Neuronal stem cell (in vitro differentiated cells): ENCODE measurements at regions not wholly inside any gene's neighbourhood (a gene's known extent, or its start where the extent isn't known, plus 50 kb on each side); places are given as distances from the start of the nearest gene placed in this dataset.

Experiments
- DNase-seq: peaks from one replicate; pipeline ENCODE4 v3.0.0-alpha.2; 2013; ENCODE audit warnings: low spot score
- H2AFZ ChIP-seq: one replicate; pipeline ENCODE4 v1.6.1; 2013; ENCODE audit warnings: mild to moderate bottlenecking, low read length, inconsistent platforms
- H2AK5ac ChIP-seq: 2 replicates; pipeline ENCODE4 v1.6.1; 2013; ENCODE audit warnings: low read depth, mild to moderate bottlenecking, inconsistent platforms, low read length, moderate library complexity, mixed read lengths
- H2BK120ac ChIP-seq: 2 replicates; pipeline ENCODE4 v1.6.1; 2013; ENCODE audit warnings: low read depth, mild to moderate bottlenecking, inconsistent platforms, low read length, moderate library complexity, mixed read lengths
- H2BK12ac ChIP-seq: one replicate; pipeline ENCODE4 v1.6.1; 2013; ENCODE audit warnings: low read length, inconsistent platforms
- H2BK15ac ChIP-seq: 2 replicates; pipeline ENCODE4 v1.6.1; 2013; ENCODE audit warnings: mild to moderate bottlenecking, low read length, inconsistent platforms, mixed read lengths
- H2BK5ac ChIP-seq: one replicate; pipeline ENCODE4 v1.6.1; 2013; ENCODE audit warnings: inconsistent platforms, mild to moderate bottlenecking, low read length, moderate library complexity
- H3K14ac ChIP-seq: one replicate; pipeline ENCODE4 v1.6.1; 2013; ENCODE audit warnings: low read length, inconsistent platforms
- H3K18ac ChIP-seq: 2 replicates; pipeline ENCODE4 v1.6.1; 2013; ENCODE audit warnings: low read length, inconsistent platforms
- H3K23ac ChIP-seq: 2 replicates; pipeline ENCODE4 v1.6.1; 2013; ENCODE audit warnings: low read depth, mild to moderate bottlenecking, mixed read lengths, low read length, inconsistent platforms; ENCODE audit not compliant: poor library complexity
- H3K27ac ChIP-seq: replicated peaks from 3 replicates; pipeline ENCODE4 v1.5.1; 2013; ENCODE audit warnings: low read length, inconsistent platforms
- H3K27me3 ChIP-seq, 3 experiments: 2 replicates each; pipeline ENCODE4 v1.6.1; 2013; ENCODE audit warnings: low read length in 3 of 3, mild to moderate bottlenecking in 2 of 3, inconsistent platforms in 1 of 3, low read depth in 1 of 3, mixed read lengths in 1 of 3, moderate library complexity in 1 of 3; ENCODE audit not compliant: control insufficient read depth in 3 of 3, insufficient read depth in 3 of 3
- H3K36me3 ChIP-seq, 2 donors: replicated peaks in 1 of 2; 2 replicates each; pipeline ENCODE4 v1.6.1; 2013; ENCODE audit warnings: low read length in 2 of 2; ENCODE audit not compliant: control insufficient read depth in 2 of 2, insufficient read depth in 2 of 2
- H3K4ac ChIP-seq: 2 replicates; pipeline ENCODE4 v1.6.1; 2013; ENCODE audit warnings: inconsistent platforms, mild to moderate bottlenecking, low read length, moderate library complexity
- H3K4me1 ChIP-seq, 2 donors: 1 replicate in 1 of 2; 2 replicates in 1 of 2; pipeline ENCODE4 v1.6.1; 2013; ENCODE audit warnings: low read length in 2 of 2, low read depth in 1 of 2; ENCODE audit not compliant: control insufficient read depth in 2 of 2, insufficient read depth in 1 of 2
- H3K4me2 ChIP-seq: one replicate; pipeline ENCODE4 v1.6.1; 2013; ENCODE audit warnings: mild to moderate bottlenecking, low read length, inconsistent platforms; ENCODE audit not compliant: insufficient read depth, poor library complexity, severe bottlenecking
- H3K4me3 ChIP-seq, 2 donors: 2 replicates each; pipeline ENCODE4 v1.5.1; 2013; ENCODE audit warnings: low read length in 2 of 2, mild to moderate bottlenecking in 2 of 2, inconsistent platforms in 1 of 2, moderate library complexity in 1 of 2
- H3K79me1 ChIP-seq: one replicate; pipeline ENCODE4 v1.6.1; 2013; ENCODE audit warnings: low read depth, mild to moderate bottlenecking, inconsistent platforms, low read length, moderate library complexity
- H3K9ac ChIP-seq: one replicate; pipeline ENCODE4 v1.6.1; 2013; ENCODE audit warnings: mild to moderate bottlenecking, low read depth, low read length, inconsistent platforms; ENCODE audit not compliant: poor library complexity
- H3K9me3 ChIP-seq, 2 donors: replicated peaks in 1 of 2; 2 replicates each; pipeline versions ENCODE3 to v1.6.1; 2013; ENCODE audit warnings: low read length in 2 of 2, mild to moderate bottlenecking in 2 of 2, inconsistent platforms in 1 of 2, low read depth in 1 of 2, mixed read lengths in 1 of 2, moderate library complexity in 1 of 2; ENCODE audit not compliant: control insufficient read depth in 2 of 2, insufficient read depth in 1 of 2
- H4K8ac ChIP-seq: one replicate; pipeline ENCODE4 v1.6.1; 2013; ENCODE audit warnings: low read depth, mild to moderate bottlenecking, inconsistent platforms, low read length, moderate library complexity
- H4K91ac ChIP-seq: one replicate; pipeline ENCODE4 v1.6.1; 2013; ENCODE audit warnings: low read length, low read depth, mild to moderate bottlenecking, inconsistent platforms; ENCODE audit not compliant: poor library complexity
- WGBS, 2 donors: extraction: QIAGEN DNeasy Blood & Tissue Kit; methylation state at CpG; one replicate each; pipeline ENCODE4 v1.1.7; 2013; ENCODE audit warnings: missing lambda C conversion rate in 2 of 2, mixed read lengths in 1 of 2; ENCODE audit not compliant: insufficient read length in 2 of 2, insufficient replicate concordance in 1 of 2; ENCODE audit errors: extremely low coverage in 2 of 2; 5-methylcytosine and 5-hydroxymethylcytosine counted together

DNA sequence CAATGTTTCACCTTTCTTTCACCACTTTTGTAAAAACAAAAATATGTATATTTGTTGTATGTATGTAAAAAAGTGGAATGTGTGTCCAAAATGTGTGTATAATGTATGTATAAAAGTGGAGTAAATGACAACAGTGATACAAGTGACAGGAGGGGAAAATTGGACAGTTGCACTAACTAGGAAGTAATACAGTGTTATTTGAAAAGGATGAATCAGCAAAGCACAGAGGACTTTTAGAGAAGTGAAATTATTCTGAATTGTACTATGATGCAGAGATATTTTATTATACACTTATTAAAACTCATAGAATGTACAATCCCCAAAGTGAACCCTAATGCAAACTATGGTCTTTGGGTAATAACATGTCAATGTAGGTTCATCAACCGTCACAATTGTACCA is 331.3 kb upstream of the CNTNAP5 start:
- H3K14ac ChIP-seq: no peak overlapping the region
- no peak overlapping the region for H3K4me2 ChIP-seq
- no peak overlapping the region for H4K8ac ChIP-seq
- H4K91ac ChIP-seq: no peak overlapping the region
- no peak overlapping the region for H3K4me3 ChIP-seq
- H2BK5ac ChIP-seq: no peak overlapping the region
- H2BK12ac ChIP-seq: no peak overlapping the region
- H3K23ac ChIP-seq: no peak overlapping the region
- whole genome bisulfite sequencing, 2 donors: no CpG with 5 or more reads among the region's 1 CpG
- H3K79me1 ChIP-seq: no peaks in the 10 kb centered on the region
- no peak overlapping the region for H3K18ac ChIP-seq
- no peak overlapping the region for H2BK15ac ChIP-seq
- no peak overlapping the region for H2BK120ac ChIP-seq
- H3K4ac ChIP-seq: no peak overlapping the region
- H3K4me1 ChIP-seq: peaks cover 0 to 6% of the 10 kb centered on the region in 2 donors
- no peak overlapping the region for H2AK5ac ChIP-seq
- no peaks in the 10 kb centered on the region for H3K36me3 ChIP-seq
- H2AFZ ChIP-seq: no peak overlapping the region
- DNase-seq: no peak
- H3K27ac ChIP-seq: no peak overlapping the region
- no peak overlapping the region for H3K9ac ChIP-seq
- H3K9me3 ChIP-seq: no peaks in the 10 kb centered on the region
- H3K27me3 ChIP-seq: no peaks in the 10 kb centered on the region

DNA sequence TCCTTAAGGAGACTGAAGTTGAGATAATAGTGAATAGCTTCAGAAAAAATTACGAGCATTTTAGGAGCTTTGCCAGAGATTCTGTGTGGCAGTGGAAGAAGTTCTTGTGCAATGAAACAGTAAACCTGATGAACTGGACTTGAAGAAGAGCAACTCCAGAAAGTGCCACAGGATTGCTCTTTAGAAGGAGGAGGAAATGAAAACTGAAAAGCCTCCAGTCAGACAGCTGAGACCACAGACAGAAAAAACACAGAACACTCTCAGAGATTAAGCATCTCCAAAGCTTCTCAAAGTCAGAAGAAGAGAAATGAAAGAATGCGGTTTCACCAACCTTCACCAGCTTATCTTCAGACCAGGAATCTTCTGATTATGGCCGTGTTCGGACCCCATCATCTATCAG is 329.7 kb upstream of the CNTNAP5 start:
- H3K9ac ChIP-seq: no peak overlapping the region
- H3K9me3 ChIP-seq: no peaks in the 10 kb centered on the region
- H3K27ac ChIP-seq: no peak overlapping the region
- no peak overlapping the region for H2BK120ac ChIP-seq
- H2BK5ac ChIP-seq: no peak overlapping the region
- H3K27me3 ChIP-seq: no peaks in the 10 kb centered on the region
- H2BK15ac ChIP-seq: no peak overlapping the region
- WGBS, 2 donors: no CpG with 5 or more reads among the region's 4 CpGs
- H3K23ac ChIP-seq: no peak overlapping the region
- no peak overlapping the region for H2AFZ ChIP-seq
- H3K79me1 ChIP-seq: no peaks in the 10 kb centered on the region
- H3K4me3 ChIP-seq: no peak overlapping the region
- H3K4ac ChIP-seq: no peak overlapping the region
- no peaks in the 10 kb centered on the region for H3K36me3 ChIP-seq
- DNase-seq: no peak
- no peak overlapping the region for H3K14ac ChIP-seq
- no peak overlapping the region for H4K91ac ChIP-seq
- no peak overlapping the region for H3K4me2 ChIP-seq
- no peak overlapping the region for H4K8ac ChIP-seq
- H3K18ac ChIP-seq: no peak overlapping the region
- no peak overlapping the region for H2BK12ac ChIP-seq
- no peak overlapping the region for H2AK5ac ChIP-seq
- H3K4me1 ChIP-seq: peaks cover 0 to 6% of the 10 kb centered on the region in 2 donors

DNA sequence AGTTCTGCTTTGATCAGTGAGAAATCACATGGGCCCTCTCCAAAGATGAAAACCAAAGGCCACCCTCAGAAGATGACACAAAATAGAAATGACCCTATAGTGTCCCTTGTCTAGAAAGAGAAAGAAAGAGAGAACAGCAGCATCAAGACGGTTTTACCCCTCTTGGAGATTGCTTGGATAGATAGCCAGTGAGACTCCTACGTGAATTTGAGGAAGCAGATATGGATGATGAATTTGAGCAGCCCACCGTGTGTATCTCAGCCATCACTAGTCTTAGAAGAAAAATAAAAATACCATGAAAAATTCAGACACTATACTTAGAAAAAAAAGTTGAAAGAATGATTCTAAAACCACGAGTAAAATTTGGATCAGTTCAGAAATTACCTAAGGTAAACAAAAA is 329.1 kb upstream of the CNTNAP5 start:
- Histone ChIP-seq H2AFZ (no peak overlapping the region), H2BK120ac (no peak overlapping the region), H3K79me1 (no peaks in the 10 kb centered on the region), H3K9ac (no peak overlapping the region), H3K4me3 (no peak overlapping the region), H3K9me3 (no peaks in the 10 kb centered on the region), H2BK5ac (no peak overlapping the region), H2BK12ac (no peak overlapping the region), H4K91ac (no peak overlapping the region), H3K4me1 (peaks cover 0 to 6% of the 10 kb centered on the region in 2 donors), H3K36me3 (no peaks in the 10 kb centered on the region), H4K8ac (no peak overlapping the region), H3K27ac (no peak overlapping the region), H2AK5ac (no peak overlapping the region), H3K18ac (no peak overlapping the region), H3K27me3 (no peaks in the 10 kb centered on the region), H3K23ac (no peak overlapping the region), H3K4me2 (no peak overlapping the region), H3K4ac (no peak overlapping the region), H3K14ac (no peak overlapping the region), H2BK15ac (no peak overlapping the region)
- no peak for DNase-seq
- WGBS, 2 donors: no CpG with 5 or more reads among the region's 4 CpGs

DNA sequence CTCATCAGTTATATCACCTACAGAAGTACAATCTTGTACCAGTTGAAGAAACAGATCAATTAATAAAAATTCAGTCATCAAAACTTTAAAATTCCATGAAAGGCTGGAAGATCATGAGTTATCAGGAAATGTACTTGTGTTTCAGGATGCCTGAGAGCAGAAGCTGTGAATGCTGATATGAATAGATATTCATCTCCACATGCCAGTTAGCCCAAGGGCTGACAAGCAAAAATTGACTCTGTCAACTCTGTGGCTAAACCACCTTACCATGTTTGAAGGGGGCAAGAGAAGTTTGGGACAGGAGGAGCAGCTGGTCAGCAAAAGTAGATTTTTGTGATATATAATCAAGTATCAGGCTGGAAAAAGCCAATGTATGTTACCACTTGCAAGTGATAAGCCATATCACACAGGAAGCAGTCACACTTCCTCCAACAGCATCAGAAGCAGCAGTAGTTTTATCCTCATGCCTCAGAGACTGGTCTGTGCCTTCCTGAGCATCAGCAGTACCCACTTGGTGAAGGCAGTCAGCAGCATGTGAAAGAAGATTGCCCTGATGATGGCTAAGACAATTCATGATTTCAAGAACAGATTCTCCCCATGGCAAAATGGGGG is 328.2 kb upstream of the CNTNAP5 start:
- Histone ChIP-seq H2AFZ (no peak overlapping the region), H3K27me3 (no peaks in the 10 kb centered on the region), H3K79me1 (no peaks in the 10 kb centered on the region), H3K4me1 (peaks cover 0 to 4% of the 10 kb centered on the region in 2 donors), H3K4ac (no peak overlapping the region), H3K4me2 (no peak overlapping the region), H3K4me3 (no peak overlapping the region), H3K9me3 (no peaks in the 10 kb centered on the region), H2AK5ac (no peak overlapping the region), H3K14ac (no peak overlapping the region), H2BK5ac (no peak overlapping the region), H2BK120ac (no peak overlapping the region), H4K91ac (no peak overlapping the region), H2BK15ac (no peak overlapping the region), H3K36me3 (no peaks in the 10 kb centered on the region), H3K27ac (no peak overlapping the region), H2BK12ac (no peak overlapping the region), H3K23ac (no peak overlapping the region), H3K18ac (no peak overlapping the region), H3K9ac (no peak overlapping the region), H4K8ac (no peak overlapping the region)
- DNase-seq: no peak
